GM23248 (cell line): ENCODE measurements at regions not wholly inside any gene's neighbourhood (a gene's known extent, or its start where the extent isn't known, plus 50 kb on each side); places are given as distances from the start of the nearest gene placed in this dataset.

ENCODE experiments used
- DNase-seq: peaks from one replicate; pipeline ENCODE4 v3.0.0-alpha.2; 2015
- H2AFZ ChIP-seq: fragments of 200-600 bp; sonication (generic); 2 replicates; pipeline ENCODE4 v1.6.1; 2016; ENCODE audit warnings: antibody characterized with exemption
- H3F3A ChIP-seq: fragments of 200-600 bp; sonication (generic); 2 replicates; pipeline ENCODE4 v1.6.1; 2016; ENCODE audit warnings: mild to moderate bottlenecking, antibody characterized with exemption, mixed run types; ENCODE audit not compliant: insufficient read depth
- H3K27ac ChIP-seq: fragments of 200-600 bp; sonication (generic); 2 replicates; pipeline ENCODE4 v1.5.1; 2016; ENCODE audit warnings: mild to moderate bottlenecking
- H3K27me3 ChIP-seq: fragments of 200-600 bp; sonication (generic); replicated peaks from 2 replicates; pipeline ENCODE4 v1.6.1; 2016; ENCODE audit warnings: mild to moderate bottlenecking; ENCODE audit not compliant: insufficient read depth
- H3K36me3 ChIP-seq: fragments of 200-600 bp; sonication (generic); 2 replicates; pipeline ENCODE4 v1.6.1; 2016; ENCODE audit warnings: low read depth, mild to moderate bottlenecking
- H3K4me1 ChIP-seq: fragments of 200-600 bp; sonication (generic); 2 replicates; pipeline ENCODE4 v1.6.1; 2016; ENCODE audit warnings: mild to moderate bottlenecking; ENCODE audit not compliant: insufficient read depth
- H3K4me2 ChIP-seq: fragments of 200-600 bp; sonication (generic); one replicate; pipeline ENCODE4 v1.6.1; 2016; ENCODE audit warnings: mild to moderate bottlenecking; ENCODE audit not compliant: unreplicated experiment
- H3K4me3 ChIP-seq: fragments of 200-600 bp; sonication (generic); 2 replicates; pipeline ENCODE4 v1.5.1; 2016; ENCODE audit warnings: mild to moderate bottlenecking
- H3K79me2 ChIP-seq: fragments of 200-600 bp; sonication (generic); 2 replicates; pipeline ENCODE4 v1.6.1; 2016; ENCODE audit warnings: mild to moderate bottlenecking; ENCODE audit not compliant: insufficient read depth
- H3K9ac ChIP-seq: fragments of 200-600 bp; sonication (generic); 2 replicates; pipeline ENCODE4 v1.6.1; 2016; ENCODE audit warnings: mild to moderate bottlenecking
- H3K9me2 ChIP-seq: fragments of 200-600 bp; sonication (generic); 2 replicates; pipeline ENCODE4 v1.6.1; 2016; ENCODE audit warnings: mixed run types, mild to moderate bottlenecking, moderate library complexity; ENCODE audit not compliant: insufficient read depth
- H3K9me3 ChIP-seq: fragments of 200-600 bp; sonication (generic); one replicate; pipeline ENCODE4 v1.6.1; 2017; ENCODE audit warnings: low read depth
- H4K20me1 ChIP-seq: fragments of 200-600 bp; sonication (generic); 2 replicates; pipeline ENCODE4 v1.6.0; 2016; ENCODE audit not compliant: insufficient read depth
- EZH2 ChIP-seq: fragments of 200-600 bp; sonication (generic); IDR thresholded peaks from 2 replicates; pipeline ENCODE4 v1.6.1; 2018; ENCODE audit warnings: antibody characterized with exemption, mild to moderate bottlenecking; ENCODE audit not compliant: insufficient read depth, poor library complexity, severe bottlenecking
- EZH2phosphoT487 ChIP-seq: fragments of 200-600 bp; sonication (generic); IDR thresholded peaks from 2 replicates; pipeline ENCODE4 v1.6.1; 2018; ENCODE audit warnings: antibody characterized with exemption, moderate library complexity, mild to moderate bottlenecking, low read depth; ENCODE audit not compliant: insufficient read depth
- WGBS, 2 experiments: methylation state at CpG; one replicate each; pipeline ENCODE4 v1.1.6; 2015 to 2017; ENCODE audit warnings: low lambda C conversion rate in 2 of 2, low coverage in 1 of 2; ENCODE audit errors: missing lambda C conversion rate in 2 of 2; 5-methylcytosine and 5-hydroxymethylcytosine counted together
- in situ Hi-C: fragments of 300-500 bp; cut with MboI; formaldehyde crosslinking; loops from 2 replicates; pipeline ENCODE4 v1.15.0; 2020

DNA sequence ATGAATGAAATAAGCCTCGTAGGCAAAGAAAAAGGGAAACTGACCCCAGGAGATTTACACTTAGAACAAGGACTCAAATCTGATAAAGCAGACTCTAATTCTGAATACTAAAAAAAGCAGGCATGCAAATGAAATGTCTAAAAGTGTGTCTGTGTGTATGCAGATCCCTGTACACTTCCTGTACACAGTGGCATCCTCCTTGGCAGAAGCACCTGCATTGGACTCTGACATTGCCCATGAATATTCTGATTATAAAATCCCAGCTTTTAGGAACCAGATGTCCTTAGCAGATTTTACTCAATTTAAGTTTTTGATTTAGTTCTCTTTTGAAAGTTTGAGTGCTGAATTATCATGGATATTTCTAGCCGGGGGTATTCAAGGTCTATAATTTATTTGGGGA is 306.0 kb upstream of the CDH8 start:
- no peak overlapping the region for H3K9ac ChIP-seq
- H3K4me1 ChIP-seq: no peaks in the 10 kb centered on the region
- no peak for DNase-seq
- no peak overlapping the region for H3K4me2 ChIP-seq
- H3K9me3 ChIP-seq: no peaks in the 10 kb centered on the region
- H3K4me3 ChIP-seq: no peak overlapping the region
- no peak for TF ChIP-seq EZH2
- no peak for TF ChIP-seq EZH2phosphoT487
- no peak overlapping the region for H2AFZ ChIP-seq
- 21 to 25% methylated on average over 2 of the region's 2 CpGs for WGBS, 2 experiments
- H3K27ac ChIP-seq: no peak overlapping the region
- in situ Hi-C loops: no loop called here
- no peaks in the 10 kb centered on the region for H3K9me2 ChIP-seq
- no peaks in the 10 kb centered on the region for H3F3A ChIP-seq
- H3K36me3 ChIP-seq: no peaks in the 10 kb centered on the region
- no peaks in the 10 kb centered on the region for H4K20me1 ChIP-seq
- no peaks in the 10 kb centered on the region for H3K79me2 ChIP-seq
- no peaks in the 10 kb centered on the region for H3K27me3 ChIP-seq

DNA sequence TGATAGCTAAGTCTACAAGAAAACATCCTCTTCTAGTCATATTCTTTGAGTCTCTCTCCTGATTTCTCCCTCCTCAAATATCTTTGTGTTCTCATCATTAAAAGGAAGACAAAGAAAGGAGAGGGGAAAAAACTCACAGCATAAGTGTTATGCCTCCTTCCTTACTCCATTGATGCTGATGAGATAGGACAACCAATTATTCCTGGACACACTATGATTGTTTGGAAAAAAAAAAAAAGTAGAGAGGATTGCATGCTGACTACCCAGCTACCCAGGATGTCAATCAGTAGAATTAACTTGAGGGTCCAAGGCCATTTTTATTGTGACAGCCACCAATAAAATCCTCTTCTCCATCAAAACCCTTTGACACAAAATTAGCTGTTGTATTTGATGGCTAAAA is 299.1 kb upstream of the CDH8 start:
- Histone ChIP-seq H3K9me2 (no peaks in the 10 kb centered on the region), H3K4me2 (no peak overlapping the region), H2AFZ (no peak overlapping the region), H3K4me1 (no peaks in the 10 kb centered on the region), H3K9ac (no peak overlapping the region), H3K36me3 (no peaks in the 10 kb centered on the region), H3K79me2 (no peaks in the 10 kb centered on the region), H3K4me3 (no peak overlapping the region), H3F3A (no peaks in the 10 kb centered on the region), H3K27me3 (no peaks in the 10 kb centered on the region), H3K27ac (no peak overlapping the region), H4K20me1 (no peaks in the 10 kb centered on the region), H3K9me3 (peaks cover 3% of the 10 kb centered on the region)
- TF ChIP-seq EZH2 (no peak), EZH2phosphoT487 (no peak)
- in situ Hi-C loops: no loop called here
- DNase-seq: no peak

DNA sequence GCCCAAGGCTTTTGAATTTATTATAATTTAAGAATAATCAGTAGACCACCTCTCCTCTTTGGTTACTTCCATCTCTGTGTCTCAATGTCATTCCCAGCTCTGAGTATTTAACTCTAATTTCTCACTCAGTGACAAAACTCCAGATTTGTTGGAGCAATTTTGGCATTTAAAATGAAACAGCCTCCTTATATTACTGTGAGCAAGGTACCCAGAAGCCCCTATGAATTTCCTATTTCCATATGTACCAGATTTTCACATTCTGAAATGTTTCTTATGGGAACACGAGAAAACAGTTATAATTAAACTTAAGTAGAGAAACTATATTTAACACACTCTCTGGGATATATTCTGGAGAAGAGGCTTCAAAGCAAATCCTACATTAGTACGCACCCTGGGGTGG is 285.4 kb upstream of the CDH8 start:
- TF ChIP-seq EZH2: no peak
- H3K4me2 ChIP-seq: no peak overlapping the region
- no peaks in the 10 kb centered on the region for H3K79me2 ChIP-seq
- H3K4me1 ChIP-seq: no peaks in the 10 kb centered on the region
- no peaks in the 10 kb centered on the region for H3K27me3 ChIP-seq
- H3K36me3 ChIP-seq: no peaks in the 10 kb centered on the region
- no peak overlapping the region for H3K27ac ChIP-seq
- no peak overlapping the region for H3K4me3 ChIP-seq
- in situ Hi-C loops: no loop called here
- WGBS, 2 experiments: 22 to 36% methylated on average over 2 of the region's 2 CpGs
- no peak overlapping the region for H2AFZ ChIP-seq
- no peaks in the 10 kb centered on the region for H3K9me2 ChIP-seq
- DNase-seq: no peak
- no peaks in the 10 kb centered on the region for H4K20me1 ChIP-seq
- H3K9ac ChIP-seq: no peak overlapping the region
- H3F3A ChIP-seq: no peaks in the 10 kb centered on the region
- no peaks in the 10 kb centered on the region for H3K9me3 ChIP-seq

DNA sequence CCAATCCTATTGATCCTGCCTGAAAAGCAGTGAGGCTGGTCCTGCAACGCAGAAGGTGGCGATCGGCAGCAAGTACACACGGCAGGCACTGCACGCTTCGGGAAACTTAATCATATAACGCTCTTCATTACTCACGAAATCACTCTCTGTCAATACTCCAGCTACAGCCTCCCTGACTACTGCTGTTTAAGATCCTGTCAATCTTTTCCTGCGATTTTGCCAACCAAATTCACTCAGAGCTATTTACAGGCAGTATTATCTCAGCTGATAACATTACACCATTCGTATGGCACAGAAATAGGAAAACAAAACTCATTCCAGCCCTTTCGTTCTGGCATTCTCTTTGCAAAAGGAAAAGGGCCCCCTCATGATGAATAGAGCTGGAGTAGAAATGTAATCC is 262.4 kb upstream of the CDH8 start:
- Histone ChIP-seq H3K4me1 (no peaks in the 10 kb centered on the region), H3K9ac (no peak overlapping the region), H3K79me2 (no peaks in the 10 kb centered on the region), H3K27me3 (no peaks in the 10 kb centered on the region), H3K4me2 (no peak overlapping the region), H3K9me2 (no peaks in the 10 kb centered on the region), H3K4me3 (no peak overlapping the region), H3K27ac (no peak overlapping the region), H2AFZ (no peak overlapping the region), H4K20me1 (no peaks in the 10 kb centered on the region), H3F3A (no peaks in the 10 kb centered on the region), H3K9me3 (no peaks in the 10 kb centered on the region), H3K36me3 (no peaks in the 10 kb centered on the region)
- no peak for DNase-seq
- in situ Hi-C loops: no loop called here
- WGBS, 2 experiments: 59 to 61% methylated on average over 11 of the region's 11 CpGs
- TF ChIP-seq EZH2 (no peak), EZH2phosphoT487 (no peak)

DNA sequence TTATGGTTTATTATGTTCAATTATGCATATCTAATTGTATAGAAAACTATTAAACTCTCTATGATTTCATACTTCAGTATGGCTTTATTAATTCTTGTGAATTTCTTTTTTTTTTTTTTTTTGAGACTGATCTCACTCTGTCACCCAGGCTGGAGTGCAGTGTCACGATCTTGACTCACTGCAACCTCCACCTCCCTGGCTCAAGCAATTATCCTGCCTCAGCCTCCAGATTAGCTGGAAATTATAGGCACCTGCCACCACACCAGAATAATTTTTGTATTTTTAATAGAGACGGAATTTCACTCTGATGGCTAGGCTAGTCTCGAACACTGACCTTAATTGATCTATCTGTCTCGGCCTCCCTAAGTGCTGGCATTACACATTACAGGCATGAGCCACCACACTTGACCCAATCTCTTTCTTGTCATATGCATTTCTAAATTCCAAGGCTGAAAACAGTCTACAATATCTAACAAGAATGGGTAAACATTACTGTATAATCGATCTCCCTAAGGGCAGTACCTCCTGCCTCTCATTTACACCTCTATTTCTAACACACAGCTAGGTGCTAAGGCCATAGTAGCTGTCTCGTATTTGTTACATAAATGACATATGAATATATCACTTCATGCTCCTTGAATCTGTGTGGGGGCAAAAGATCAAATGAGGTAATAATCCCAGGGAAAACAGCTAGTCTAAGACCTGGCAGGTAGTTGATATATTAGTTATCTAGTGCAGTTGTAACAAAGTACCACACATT is 258.2 kb upstream of the CDH8 start:
- no peak overlapping the region for H3K4me3 ChIP-seq
- H2AFZ ChIP-seq: no peak overlapping the region
- H3K27ac ChIP-seq: no peak overlapping the region
- H4K20me1 ChIP-seq: no peaks in the 10 kb centered on the region
- in situ Hi-C loops: no loop called here
- no peaks in the 10 kb centered on the region for H3K9me2 ChIP-seq
- H3K9me3 ChIP-seq: no peaks in the 10 kb centered on the region
- no peaks in the 10 kb centered on the region for H3K36me3 ChIP-seq
- no peaks in the 10 kb centered on the region for H3K79me2 ChIP-seq
- WGBS, 2 experiments: 24 to 31% methylated on average over 6 of the region's 6 CpGs
- H3F3A ChIP-seq: no peaks in the 10 kb centered on the region
- no peak for DNase-seq
- no peak overlapping the region for H3K4me2 ChIP-seq
- H3K9ac ChIP-seq: no peak overlapping the region
- no peaks in the 10 kb centered on the region for H3K27me3 ChIP-seq
- TF ChIP-seq EZH2 (no peak), EZH2phosphoT487 (no peak)
- H3K4me1 ChIP-seq: no peaks in the 10 kb centered on the region
